ENCODE measurements at regions not wholly inside any gene's neighbourhood (a gene's known extent, or its start where the extent isn't known, plus 50 kb on each side); places are given as distances from the start of the nearest gene placed in this dataset.

- Histone ChIP-seq H3K4me1 (no peaks in the 10 kb centered on the region), H3K4me3 (no peak overlapping the region), H3K27ac (no peak overlapping the region), H3K27me3 (no peaks in the 10 kb centered on the region), H3K9me3 (no peaks in the 10 kb centered on the region), H3K36me3 (no peaks in the 10 kb centered on the region)
- ATAC-seq (peak; percentile 37), DNase-seq (no peak)
- intact Hi-C loops (cut with DNase I), result no loop called here
- TF ChIP-seq CTCF (IDR thresholded peaks at IDR 0.05), result peak; percentile 37
Measured at GRCh38 chr6:159608961-159609651, 83.9 kb downstream of the SOD2 start.

- Histone ChIP-seq H3K4me3 (no peak overlapping the region), H3K36me3 (no peaks in the 10 kb centered on the region), H3K9me3 (no peaks in the 10 kb centered on the region), H3K27me3 (no peaks in the 10 kb centered on the region), H3K27ac (no peak overlapping the region), H3K4me1 (no peaks in the 10 kb centered on the region)
- intact Hi-C loops (cut with DNase I), result no loop called here
- no peak for ATAC-seq
- no peak for TF ChIP-seq CTCF (IDR thresholded peaks at IDR 0.05)
- DNase-seq, result no peak
Measured at GRCh38 chr6:159606786-159607185, 86.3 kb downstream of the SOD2 start.

- no peak for DNase-seq
- Histone ChIP-seq H3K4me1 (no peaks in the 10 kb centered on the region), H3K9me3 (no peaks in the 10 kb centered on the region), H3K27ac (no peak overlapping the region), H3K4me3 (no peak overlapping the region), H3K36me3 (no peaks in the 10 kb centered on the region), H3K27me3 (no peaks in the 10 kb centered on the region)
- ATAC-seq, result peak; percentile 33
- intact Hi-C loops (cut with DNase I), result no loop called here
- TF ChIP-seq CTCF (IDR thresholded peaks at IDR 0.05), result no peak
Measured at GRCh38 chr6:159604443-159604956, 88.5 kb downstream of the SOD2 start.

GRCh38 chr6:159602431-159603041 lies 90.5 kb downstream of the SOD2 start:
- no peaks in the 10 kb centered on the region for H3K4me1 ChIP-seq
- no peak overlapping the region for H3K27ac ChIP-seq
- ATAC-seq (peak; percentile 29), DNase-seq (no peak)
- intact Hi-C loops (cut with DNase I), result no loop called here
- no peaks in the 10 kb centered on the region for H3K36me3 ChIP-seq
- no peak for TF ChIP-seq CTCF (IDR thresholded peaks at IDR 0.05)
- no peaks in the 10 kb centered on the region for H3K27me3 ChIP-seq
- H3K4me3 ChIP-seq, result no peak overlapping the region
- H3K9me3 ChIP-seq, result no peaks in the 10 kb centered on the region

- Histone ChIP-seq H3K4me1 (no peaks in the 10 kb centered on the region), H3K9me3 (no peaks in the 10 kb centered on the region), H3K4me3 (no peak overlapping the region), H3K27ac (no peak overlapping the region), H3K36me3 (no peaks in the 10 kb centered on the region), H3K27me3 (no peaks in the 10 kb centered on the region)
- ATAC-seq (no peak), DNase-seq (no peak)
- TF ChIP-seq CTCF (IDR thresholded peaks at IDR 0.05), result no peak
- intact Hi-C loops (cut with DNase I), result no loop called here
Measured at GRCh38 chr6:159601211-159601610, 91.8 kb downstream of the SOD2 start.

Data from upper lobe of right lung (tissue), 1 donor.